ENCODE measurements at regions not wholly inside any gene's neighbourhood (a gene's known extent, or its start where the extent isn't known, plus 50 kb on each side); places are given as distances from the start of the nearest gene placed in this dataset.
"Not testable (repeated sequence)": the region's sequence is repeated elsewhere in the genome, so short reads cannot be mapped to it uniquely, and the experiment has no call there.

- DNase-seq (ENCODE audit: low read depth): no peak
These were observed 334.7 kb upstream of the CHRM2 start for GRCh38 chr7:136533732-136534131.

- DNase-seq (ENCODE audit: low read depth): no peak
These were observed 337.6 kb upstream of the CHRM2 start for GRCh38 chr7:136530831-136531230.

- peak; percentile 92 for DNase-seq (ENCODE audit: low read depth)
These were observed 340.1 kb upstream of the CHRM2 start for GRCh38 chr7:136528329-136528728.

GRCh38 chr7:136527554-136527953 is 340.9 kb upstream of the CHRM2 start:
- DNase-seq (ENCODE audit: low read depth): no peak

GRCh38 chr7:136526408-136527105 is 341.9 kb upstream of the CHRM2 start:
- no peak for DNase-seq (ENCODE audit: low read depth)

- peak; percentile 42 for DNase-seq (ENCODE audit: low read depth)
These were observed 344.9 kb upstream of the CHRM2 start for GRCh38 chr7:136523571-136523970.

- DNase-seq (ENCODE audit: low read depth): no peak
These were observed 350.5 kb upstream of the CHRM2 start for GRCh38 chr7:136517971-136518370.

- no peak for DNase-seq (ENCODE audit: low read depth)
These were observed 353.7 kb upstream of the CHRM2 start for GRCh38 chr7:136514776-136515175.

GRCh38 chr7:136513744-136514143 is 354.7 kb upstream of the CHRM2 start:
- no peak for DNase-seq (ENCODE audit: low read depth)

- DNase-seq (ENCODE audit: low read depth): no peak
These were observed 359.0 kb upstream of the CHRM2 start for GRCh38 chr7:136509466-136509865.

GRCh38 chr7:136502162-136502561 is 366.3 kb upstream of the CHRM2 start:
- DNase-seq (ENCODE audit: low read depth): no peak

- DNase-seq (ENCODE audit: low read depth): no peak
These were observed 367.3 kb upstream of the CHRM2 start for GRCh38 chr7:136501151-136501550.

- no peak for DNase-seq (ENCODE audit: low read depth)
These were observed 371.9 kb upstream of the CHRM2 start for GRCh38 chr7:136496551-136496950.

GRCh38 chr7:136495081-136495480 is 373.4 kb upstream of the CHRM2 start:
- DNase-seq (ENCODE audit: low read depth): no peak

GRCh38 chr7:136492366-136492765 is 376.1 kb upstream of the CHRM2 start:
- no peak for DNase-seq (ENCODE audit: low read depth)

- no peak for DNase-seq (ENCODE audit: low read depth)
These were observed 378.6 kb upstream of the CHRM2 start for GRCh38 chr7:136489808-136490207.

GRCh38 chr7:136480901-136481300 is 387.6 kb upstream of the CHRM2 start:
- DNase-seq (ENCODE audit: low read depth): no peak

- no peak for DNase-seq (ENCODE audit: low read depth)
These were observed 388.5 kb upstream of the CHRM2 start for GRCh38 chr7:136479922-136480321.

- DNase-seq (ENCODE audit: low read depth): no peak
These were observed 398.3 kb upstream of the CHRM2 start for GRCh38 chr7:136470179-136470578.

- no peak for DNase-seq (ENCODE audit: low read depth)
These were observed 415.5 kb upstream of the CHRM2 start for GRCh38 chr7:136452949-136453348.

GRCh38 chr7:136446751-136447150 is 421.7 kb upstream of the CHRM2 start:
- no peak for DNase-seq (ENCODE audit: low read depth)

GRCh38 chr7:136441835-136442234 is 426.6 kb upstream of the CHRM2 start:
- DNase-seq (ENCODE audit: low read depth): no peak

- not testable (repeated sequence) for DNase-seq (ENCODE audit: low read depth)
These were observed 436.7 kb upstream of the CHRM2 start for GRCh38 chr7:136431736-136432135.

- DNase-seq (ENCODE audit: low read depth): no peak
These were observed 444.4 kb upstream of the CHRM2 start for GRCh38 chr7:136424058-136424457.
